GM12878 (cell line): ENCODE measurements at regions not wholly inside any gene's neighbourhood (a gene's known extent, or its start where the extent isn't known, plus 50 kb on each side); places are given as distances from the start of the nearest gene placed in this dataset.

Experiments
- ATAC-seq: fragments of 200-7000 bp; cut with Tn5 transposase; 3 replicates; pipeline ENCODE4 v1.9.1; 2020; ENCODE audit warnings: mild to moderate bottlenecking, moderate library complexity
- BruUV-seq: library from RNA; stranded (reverse); fragments of 400-500 nt; replicated peaks from 2 replicates; lab custom pipeline; 2021; lab: Mats Ljungman, UMichigan
- CTCF ChIA-PET: fragments of 300-600 bp; sonication (Branson Sonifier 250); formaldehyde crosslinking; extraction: SDS; loops from one replicate; lab custom pipeline; 2021; ENCODE audit warnings: inconsistent platforms; lab: Yijun Ruan, JAX
- POLR2A ChIA-PET: fragments of 350-600 bp; formaldehyde crosslinking; extraction: SDS; loops from one replicate; lab custom pipeline; 2021; ENCODE audit warnings: inconsistent platforms; lab: Charles Lee
- RAD21 ChIA-PET: fragments of 300-600 bp; sonication (Branson Sonifier 250); formaldehyde crosslinking; loops from one replicate; lab custom pipeline; 2023; ENCODE audit warnings: antibody characterized with exemption; ENCODE audit not compliant: unreplicated experiment; lab: Charles Lee
- SMC1A ChIA-PET: fragments of 300-600 bp; sonication (Branson Sonifier 250); formaldehyde crosslinking; loops from one replicate; lab custom pipeline; 2023; ENCODE audit not compliant: unreplicated experiment, uncharacterized antibody; lab: Charles Lee
- DNase-seq: peaks from one replicate; pipeline ENCODE4 v3.0.0-alpha.2; 2011; ENCODE audit warnings: low read depth, low spot score
- FAIRE-seq: peaks from 3 replicates; lab custom pipeline; 2011; peaks lifted over from hg19 to GRCh38; lab: Jason Lieb, UNC
- H2AFZ ChIP-seq: 2 replicates; pipeline ENCODE4 v1.6.0; 2011; ENCODE audit warnings: low read depth, low read length, control low read depth; ENCODE audit not compliant: control insufficient read depth
- H3K27ac ChIP-seq: 2 replicates; pipeline ENCODE4 v1.5.1; 2011; ENCODE audit warnings: control low read depth; ENCODE audit not compliant: control insufficient read depth, insufficient read depth
- H3K27me3 ChIP-seq, 2 experiments: replicated peaks in 1 of 2; 2 replicates each; pipeline versions ENCODE4 v1.6.0 to v1.6.1; 2011; ENCODE audit warnings: low read length in 1 of 2; ENCODE audit not compliant: control insufficient read depth in 2 of 2, insufficient read depth in 2 of 2
- H3K36me3 ChIP-seq, 2 experiments: 2 replicates each; pipeline ENCODE4 v1.5.1; 2011; ENCODE audit warnings: low read length in 1 of 2; ENCODE audit not compliant: control insufficient read depth in 2 of 2, insufficient read depth in 2 of 2
- H3K4me1 ChIP-seq: 2 replicates; pipeline ENCODE4 v1.6.1; 2011; ENCODE audit warnings: mild to moderate bottlenecking, low read length, moderate library complexity, mixed read lengths; ENCODE audit not compliant: control insufficient read depth, insufficient read depth
- H3K4me2 ChIP-seq: 2 replicates; pipeline ENCODE4 v1.6.0; 2011; ENCODE audit warnings: control low read depth; ENCODE audit not compliant: control insufficient read depth, insufficient read depth
- H3K4me3 ChIP-seq: fragments of 200-600 bp; sonication (generic); 2 replicates; pipeline ENCODE4 v1.5.1; 2016
- H3K79me2 ChIP-seq: 2 replicates; pipeline ENCODE4 v1.6.0; 2011; ENCODE audit warnings: low read length; ENCODE audit not compliant: control insufficient read depth, insufficient read depth
- H3K9ac ChIP-seq: 2 replicates; pipeline ENCODE4 v1.8.0; 2011; ENCODE audit warnings: low read length, control low read depth, mixed read lengths; ENCODE audit not compliant: control insufficient read depth, insufficient read depth
- H3K9me3 ChIP-seq: replicated peaks from 3 replicates; pipeline ENCODE4 v1.5.1; 2011; ENCODE audit warnings: mild to moderate bottlenecking, low read length; ENCODE audit not compliant: control insufficient read depth, insufficient read depth
- H4K20me1 ChIP-seq: 2 replicates; pipeline ENCODE4 v1.6.0; 2011; ENCODE audit not compliant: control insufficient read depth, insufficient read depth
- MEF2A ChIP-seq: IDR thresholded peaks from 2 replicates; pipeline ENCODE4 v1.6.1; 2011; ENCODE audit warnings: low read depth, mild to moderate bottlenecking, low read length, moderate library complexity; ENCODE audit not compliant: insufficient read depth
- WGBS: methylation state at CpG from one replicate; pipeline ENCODE4 v1.1.6; 2016; ENCODE audit warnings: low lambda C conversion rate; ENCODE audit not compliant: insufficient replicate concordance, insufficient coverage; ENCODE audit errors: missing lambda C conversion rate; 5-methylcytosine and 5-hydroxymethylcytosine counted together
- in situ Hi-C: fragments of 300-500 bp; cut with MboI; formaldehyde crosslinking; loops from 9 replicates; pipeline ENCODE4 v1.14.3; 2018; ENCODE audit warnings: mixed read lengths
- intact Hi-C: fragments of 100-400 bp; cut with micrococcal nuclease; formaldehyde crosslinking; loops from one replicate; pipeline ENCODE4 v1.14.2; 2022; ENCODE audit not compliant: unreplicated experiment
- TF ChIP-seq, protein P1 (sequence below): IDR thresholded peaks from 2 replicates; pipeline ENCODE4 v1.6.1; 2012; ENCODE audit warnings: mild to moderate bottlenecking, low read depth, low read length
- TF ChIP-seq, protein P2 (sequence below): IDR thresholded peaks from 2 replicates; pipeline ENCODE4 v1.6.1; 2011; ENCODE audit warnings: borderline replicate concordance, low read depth, mild to moderate bottlenecking, moderate library complexity, low read length; ENCODE audit not compliant: insufficient read depth, poor library complexity, severe bottlenecking

DNA sequence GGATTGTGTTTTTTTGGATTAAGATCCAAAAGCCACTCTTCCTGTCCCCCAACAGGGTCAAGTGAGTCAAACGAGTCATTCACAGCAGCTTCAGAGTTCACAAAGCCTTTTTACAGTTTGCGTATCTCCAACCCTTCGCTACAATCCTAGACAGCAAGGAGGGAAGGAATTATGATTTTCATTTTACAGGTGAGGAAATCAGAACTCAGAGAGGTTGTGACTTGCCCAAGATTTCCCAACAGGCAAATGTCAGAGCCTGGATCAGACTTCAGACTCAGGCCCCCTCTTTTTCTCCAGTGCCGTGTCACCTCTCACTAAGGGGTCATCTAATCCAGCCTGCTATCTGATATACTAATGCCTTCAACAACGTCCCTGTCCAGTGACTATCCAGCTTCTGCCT, 72.1 kb upstream of the XPA start (continued):
- TF ChIP-seq, protein P1, sequence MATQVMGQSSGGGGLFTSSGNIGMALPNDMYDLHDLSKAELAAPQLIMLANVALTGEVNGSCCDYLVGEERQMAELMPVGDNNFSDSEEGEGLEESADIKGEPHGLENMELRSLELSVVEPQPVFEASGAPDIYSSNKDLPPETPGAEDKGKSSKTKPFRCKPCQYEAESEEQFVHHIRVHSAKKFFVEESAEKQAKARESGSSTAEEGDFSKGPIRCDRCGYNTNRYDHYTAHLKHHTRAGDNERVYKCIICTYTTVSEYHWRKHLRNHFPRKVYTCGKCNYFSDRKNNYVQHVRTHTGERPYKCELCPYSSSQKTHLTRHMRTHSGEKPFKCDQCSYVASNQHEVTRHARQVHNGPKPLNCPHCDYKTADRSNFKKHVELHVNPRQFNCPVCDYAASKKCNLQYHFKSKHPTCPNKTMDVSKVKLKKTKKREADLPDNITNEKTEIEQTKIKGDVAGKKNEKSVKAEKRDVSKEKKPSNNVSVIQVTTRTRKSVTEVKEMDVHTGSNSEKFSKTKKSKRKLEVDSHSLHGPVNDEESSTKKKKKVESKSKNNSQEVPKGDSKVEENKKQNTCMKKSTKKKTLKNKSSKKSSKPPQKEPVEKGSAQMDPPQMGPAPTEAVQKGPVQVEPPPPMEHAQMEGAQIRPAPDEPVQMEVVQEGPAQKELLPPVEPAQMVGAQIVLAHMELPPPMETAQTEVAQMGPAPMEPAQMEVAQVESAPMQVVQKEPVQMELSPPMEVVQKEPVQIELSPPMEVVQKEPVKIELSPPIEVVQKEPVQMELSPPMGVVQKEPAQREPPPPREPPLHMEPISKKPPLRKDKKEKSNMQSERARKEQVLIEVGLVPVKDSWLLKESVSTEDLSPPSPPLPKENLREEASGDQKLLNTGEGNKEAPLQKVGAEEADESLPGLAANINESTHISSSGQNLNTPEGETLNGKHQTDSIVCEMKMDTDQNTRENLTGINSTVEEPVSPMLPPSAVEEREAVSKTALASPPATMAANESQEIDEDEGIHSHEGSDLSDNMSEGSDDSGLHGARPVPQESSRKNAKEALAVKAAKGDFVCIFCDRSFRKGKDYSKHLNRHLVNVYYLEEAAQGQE, result no peak

DNA sequence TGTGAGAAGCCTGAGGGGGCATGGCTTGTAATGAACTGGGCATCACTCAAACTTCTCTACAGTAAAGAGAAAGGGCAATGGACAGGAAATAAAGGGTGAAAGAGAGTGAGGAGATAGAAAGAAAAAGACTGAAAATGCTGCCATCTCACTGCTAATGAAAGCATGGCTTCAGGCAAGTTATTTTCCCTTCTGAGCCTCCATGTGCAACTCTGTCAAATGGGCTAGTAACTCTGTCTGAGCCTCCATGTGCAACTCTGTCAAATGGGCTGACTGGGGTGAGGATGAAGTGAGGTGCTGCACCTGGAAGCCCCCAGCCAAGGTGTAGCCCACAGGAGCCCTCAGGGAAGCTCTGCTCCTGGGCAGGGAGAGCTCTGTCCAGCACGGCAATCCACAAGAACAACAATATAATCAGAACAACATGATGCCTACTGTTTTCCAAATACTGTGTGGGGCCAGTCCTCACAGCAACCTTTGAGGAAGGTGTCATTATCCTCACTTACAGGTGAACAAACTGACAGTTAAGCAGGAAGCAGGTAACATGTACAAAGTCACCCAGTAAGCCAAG, 73.8 kb upstream of the XPA start:
- no peak for FAIRE-seq
- CTCF ChIA-PET, result no interaction called here
- SMC1A ChIA-PET, result no interaction called here
- no peak for DNase-seq
- in situ Hi-C loops (no loop called here), intact Hi-C loops (no loop called here)
- no peak overlapping the region for H3K4me3 ChIP-seq
- H3K27me3 ChIP-seq, result peaks cover 1 to 4% of the 10 kb centered on the region in 2 experiments; a peak in 3 of 4 replicates
- BruUV-seq, result no TSS peak
- no peak overlapping the region for H3K9ac ChIP-seq
- no peaks in the 10 kb centered on the region for H3K36me3 ChIP-seq
- H3K27ac ChIP-seq, result no peak overlapping the region
- POLR2A ChIA-PET, result no interaction called here
- no peaks in the 10 kb centered on the region for H3K9me3 ChIP-seq
- ATAC-seq, result no peak
- RAD21 ChIA-PET, result no interaction called here
- H2AFZ ChIP-seq, result no peak overlapping the region
- H3K4me1 ChIP-seq, result no peaks in the 10 kb centered on the region
- no peaks in the 10 kb centered on the region for H3K79me2 ChIP-seq
- no peak overlapping the region for H3K4me2 ChIP-seq
- TF ChIP-seq MEF2A, result no peak
- TF ChIP-seq, protein P2, sequence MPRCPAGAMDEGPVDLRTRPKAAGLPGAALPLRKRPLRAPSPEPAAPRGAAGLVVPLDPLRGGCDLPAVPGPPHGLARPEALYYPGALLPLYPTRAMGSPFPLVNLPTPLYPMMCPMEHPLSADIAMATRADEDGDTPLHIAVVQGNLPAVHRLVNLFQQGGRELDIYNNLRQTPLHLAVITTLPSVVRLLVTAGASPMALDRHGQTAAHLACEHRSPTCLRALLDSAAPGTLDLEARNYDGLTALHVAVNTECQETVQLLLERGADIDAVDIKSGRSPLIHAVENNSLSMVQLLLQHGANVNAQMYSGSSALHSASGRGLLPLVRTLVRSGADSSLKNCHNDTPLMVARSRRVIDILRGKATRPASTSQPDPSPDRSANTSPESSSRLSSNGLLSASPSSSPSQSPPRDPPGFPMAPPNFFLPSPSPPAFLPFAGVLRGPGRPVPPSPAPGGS, result peak; percentile 91
- H4K20me1 ChIP-seq, result no peaks in the 10 kb centered on the region
- WGBS, result 50% methylated on average over 1 of the region's 1 CpG
